ENCODE measurements at regions not wholly inside any gene's neighbourhood (a gene's known extent, or its start where the extent isn't known, plus 50 kb on each side); places are given as distances from the start of the nearest gene placed in this dataset.
A peak's percentile ranks its signal among the peaks of the same experiment; 100 is the strongest.

GRCh38 chr9:696332-697323, 144.9 kb upstream of the DMRT1 start:
- ChIA-PET CTCF (interaction anchor here (0.5 to 6.7 kb wide), 7 partner anchors 10 to 72 kb away, joined by 3 to 91 read pairs (median 3); no protein-coding TSS in a partner anchor), POLR2A (interaction anchor here (1.4 to 1.9 kb wide), 2 partner anchors 13 to 42 kb away, joined by 4 to 9 read pairs; no protein-coding TSS in a partner anchor)
- Histone ChIP-seq H3K4me3 (replicated peaks in 1 of 3; ENCODE audit: insufficient read depth in 1 of 3, low read depth in 1 of 3, low read length in 3 of 3) (peak overlapping the region in 1 of 3 experiments; percentile 27), H3K79me2 (ENCODE audit: control insufficient read depth, insufficient read depth, low read length) (peaks cover 29% of the 10 kb centered on the region), H4K20me1 (replicated peaks; ENCODE audit: control insufficient read depth, extremely low read depth, insufficient read depth, low read length) (no peaks in the 10 kb centered on the region), H3K9ac (replicated peaks; ENCODE audit: extremely low read depth, insufficient read depth, low read length) (peak overlapping the region; percentile 86), H3K4me1 (ENCODE audit: control insufficient read depth, extremely low read depth, insufficient read depth, low read length) (peaks cover 68% of the 10 kb centered on the region), H3K9me1 (replicated peaks; ENCODE audit: control insufficient read depth, extremely low read depth, insufficient read depth, low read length) (no peaks in the 10 kb centered on the region), H3K9me3 (replicated peaks; ENCODE audit: control insufficient read depth, insufficient read depth, low read length) (no peaks in the 10 kb centered on the region), H3K4me2 (ENCODE audit: insufficient read depth, low read length) (peak overlapping the region; percentile 68), H3K27me3 (ENCODE audit: control insufficient read depth in 2 of 2, insufficient read depth in 2 of 2, low read length in 2 of 2) (no peaks in the 10 kb centered on the region), H2AFZ (ENCODE audit: low read depth, low read length) (peak overlapping the region; percentile 10), H3K36me3 (ENCODE audit: control insufficient read depth in 2 of 2, extremely low read depth in 1 of 2, insufficient read depth in 2 of 2, low read length in 2 of 2) (no peaks in the 10 kb centered on the region), H3K27ac (ENCODE audit: insufficient read depth, low read depth, low read length) (peak overlapping the region; percentile 86)
- TF ChIP-seq FOS (IDR thresholded peaks at IDR 0.05; ENCODE audit: borderline replicate concordance, insufficient read depth, low read length) (peak; percentile 83), GATA2 (IDR thresholded peaks at IDR 0.05; ENCODE audit: insufficient read depth, insufficient read length, low read depth, low read length) (no peak), CTCF (IDR thresholded peaks at IDR 0.05; ENCODE audit: extremely low read depth in 1 of 2, insufficient read depth in 1 of 2, low read depth in 1 of 2, low read length in 2 of 2) (peak; percentile 16 to 47), EZH2 (IDR thresholded peaks at IDR 0.05; ENCODE audit: borderline replicate concordance, low read depth, low read length, severe bottlenecking) (no peak), MAX (IDR thresholded peaks at IDR 0.05; ENCODE audit: insufficient read depth, insufficient read length) (no peak), POLR2A (IDR thresholded peaks at IDR 0.05; ENCODE audit: low read depth, low read length) (peak; percentile 39), MYC (IDR thresholded peaks at IDR 0.05; ENCODE audit: low read depth, low read length) (no peak), JUN (IDR thresholded peaks at IDR 0.05; ENCODE audit: borderline replicate concordance, insufficient read depth, insufficient read length, low read depth) (peak; percentile 67), POLR2AphosphoS5 (IDR thresholded peaks at IDR 0.05; ENCODE audit: insufficient read depth, low read depth, low read length) (peak; percentile 74)
- DNase-seq (ENCODE audit: low read depth, low spot score) (peak; percentile 77), FAIRE-seq (peak; percentile 87)
- intact Hi-C loops (cut with micrococcal nuclease) (loop anchor here (1.0 to 2.0 kb wide), 2 partner anchors 105 to 1320 kb away; no protein-coding TSS in a partner anchor), dilution Hi-C loops (cut with MboI; ENCODE audit: extremely low pct_ligation_motif_present, low sequenced_read_pairs) (no loop called here)
- TSS peak; percentile 13 for BruUV-seq (replicated peaks)

All from endothelial cell of umbilical vein (primary cell).